NOMO-1 treated with DMSO at 0.1 percent for 48 hours (cell line): ENCODE measurements at regions not wholly inside any gene's neighbourhood (a gene's known extent, or its start where the extent isn't known, plus 50 kb on each side); places are given as distances from the start of the nearest gene placed in this dataset.
A peak's percentile ranks its signal among the peaks of the same experiment; 100 is the strongest.

Experiments
- DNase-seq: peaks from one replicate; lab custom pipeline; 2025; ENCODE audit not compliant: unreplicated experiment; lab: John Stamatoyannopoulos, UW

DNA sequence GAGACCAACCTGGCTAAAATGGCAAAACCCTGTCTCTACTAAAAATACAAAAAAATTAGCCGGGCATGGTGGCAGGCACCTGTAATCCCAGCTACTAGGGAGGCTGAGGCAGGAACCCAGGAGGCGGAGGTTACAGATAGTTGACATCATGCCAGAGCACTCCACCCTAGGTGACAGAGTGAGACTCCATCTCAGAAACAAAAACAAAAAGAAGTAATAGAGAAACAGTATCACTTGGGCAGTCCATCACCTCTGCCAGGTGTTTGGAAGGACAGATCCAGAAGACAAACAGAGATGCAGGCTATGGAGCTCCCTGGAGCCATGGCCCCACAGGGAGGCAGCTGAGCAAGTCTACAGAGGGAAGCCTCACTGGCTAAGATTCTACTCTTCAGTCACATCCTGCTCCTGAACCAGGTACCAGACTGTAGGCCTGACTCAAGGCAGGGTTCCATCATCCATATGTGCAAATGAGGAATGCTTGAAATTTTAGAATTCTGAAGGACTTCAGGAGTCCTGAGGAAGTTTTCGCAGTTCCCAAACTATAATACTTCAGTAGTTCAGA is 81.4 kb upstream of the CPEB2 start:
- DNase-seq: peak; percentile 15

- peak; percentile 47 for DNase-seq
These were observed 80.5 kb upstream of the CPEB2 start for GRCh38 chr4:14921781-14922180.

- DNase-seq: peak; percentile 39
These were observed 78.0 kb upstream of the CPEB2 start for GRCh38 chr4:14924076-14924811.

DNA sequence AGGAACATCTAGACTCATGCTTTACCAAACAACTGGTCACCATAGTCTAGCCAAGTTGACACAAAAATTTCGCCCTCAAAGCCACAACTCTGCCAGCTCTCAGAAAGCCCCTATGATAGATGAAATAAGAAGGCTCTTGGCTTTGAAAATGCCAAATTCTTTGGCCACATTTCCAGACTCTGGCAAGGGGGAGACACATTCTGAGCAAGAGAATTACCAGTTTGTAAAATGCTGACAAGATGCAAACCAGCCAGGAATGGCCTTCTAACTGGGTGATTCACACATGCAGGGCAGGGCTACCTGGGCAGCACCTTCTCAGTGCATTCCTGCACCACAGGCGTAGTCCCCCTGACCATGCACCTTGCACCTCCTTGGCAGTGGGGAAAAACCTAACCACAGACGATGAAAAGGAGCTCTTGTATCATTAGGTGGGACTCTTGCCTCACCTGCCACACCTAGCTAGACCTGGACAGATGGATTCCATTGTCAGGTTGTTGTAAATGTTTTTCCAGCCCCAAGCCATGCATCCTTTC is 77.4 kb upstream of the CPEB2 start:
- no peak for DNase-seq

GRCh38 chr4:14925471-14925870 is 76.8 kb upstream of the CPEB2 start:
- no peak for DNase-seq

GRCh38 chr4:14926368-14926767 is 75.9 kb upstream of the CPEB2 start:
- no peak for DNase-seq

DNA sequence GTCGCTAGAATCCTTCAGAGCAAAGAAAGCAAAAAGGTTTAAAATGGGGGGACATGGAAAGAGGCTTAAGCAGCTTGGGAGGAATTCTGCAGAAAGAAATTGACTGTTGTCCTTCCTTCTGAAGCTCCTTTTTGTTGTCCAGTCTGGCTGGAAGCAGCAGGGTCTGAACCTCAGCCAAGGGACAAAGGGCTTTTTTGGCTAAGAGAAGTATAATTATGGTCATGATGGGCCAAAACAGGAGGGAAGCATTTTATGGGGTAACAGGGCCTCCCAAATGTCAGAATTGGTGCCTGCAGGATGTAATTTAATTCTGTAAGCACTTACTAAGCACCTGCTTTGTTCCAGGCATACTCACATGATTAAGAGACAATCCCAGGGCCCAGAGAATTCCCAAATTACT is 74.2 kb upstream of the CPEB2 start:
- DNase-seq: no peak

DNA sequence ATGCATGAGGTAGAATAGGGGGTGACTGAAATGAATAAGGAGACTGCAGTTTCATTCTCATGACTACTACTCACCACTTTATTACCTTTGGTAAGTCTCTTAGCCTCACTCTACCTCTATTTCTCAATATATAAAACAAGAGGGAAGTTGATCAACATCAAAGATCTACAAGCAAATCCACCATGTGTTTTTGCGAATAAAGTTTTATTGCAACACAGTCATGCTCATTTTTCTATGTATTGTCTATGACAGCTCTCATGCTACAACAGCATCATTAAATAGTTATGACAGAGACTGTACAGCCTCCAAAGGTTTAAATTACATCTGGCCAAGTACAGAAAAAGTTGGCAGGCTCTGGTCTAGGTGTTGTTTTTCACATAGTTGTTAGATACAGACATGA is 72.6 kb upstream of the CPEB2 start:
- DNase-seq: no peak

GRCh38 chr4:14934704-14935390 is 67.4 kb upstream of the CPEB2 start:
- no peak for DNase-seq

DNA sequence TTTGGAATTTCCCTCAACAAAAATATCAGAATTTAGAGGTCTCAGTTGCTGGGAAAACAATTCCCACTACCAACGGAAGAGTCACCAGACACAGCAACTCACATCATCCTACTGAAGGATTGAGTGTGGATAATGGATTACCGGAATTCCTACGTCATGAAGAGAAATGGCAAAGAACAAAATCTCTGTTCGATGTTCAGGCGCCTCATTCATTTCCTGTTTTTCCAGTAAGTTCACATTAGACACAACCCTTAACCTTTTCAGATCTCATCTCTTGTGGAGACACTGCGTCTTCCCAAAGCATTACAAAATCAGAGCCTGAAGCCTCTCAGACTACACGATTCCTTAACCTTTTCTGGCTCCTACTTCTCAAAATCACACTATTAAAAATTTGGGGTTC is 58.5 kb upstream of the CPEB2 start:
- DNase-seq: no peak

GRCh38 chr4:14952352-14952751 is 49.9 kb upstream of the CPEB2 start:
- no peak for DNase-seq
